Mesenteric fat pad (tissue), 1 donor: ENCODE measurements at regions not wholly inside any gene's neighbourhood (a gene's known extent, or its start where the extent isn't known, plus 50 kb on each side); places are given as distances from the start of the nearest gene placed in this dataset.

Experiments
- DNase-seq: peaks from one replicate; pipeline ENCODE4 v3.0.0-alpha.2; 2020; ENCODE audit warnings: low spot score
- donor health status: DM: yes; HTN: yes; CAD: no.

DNA sequence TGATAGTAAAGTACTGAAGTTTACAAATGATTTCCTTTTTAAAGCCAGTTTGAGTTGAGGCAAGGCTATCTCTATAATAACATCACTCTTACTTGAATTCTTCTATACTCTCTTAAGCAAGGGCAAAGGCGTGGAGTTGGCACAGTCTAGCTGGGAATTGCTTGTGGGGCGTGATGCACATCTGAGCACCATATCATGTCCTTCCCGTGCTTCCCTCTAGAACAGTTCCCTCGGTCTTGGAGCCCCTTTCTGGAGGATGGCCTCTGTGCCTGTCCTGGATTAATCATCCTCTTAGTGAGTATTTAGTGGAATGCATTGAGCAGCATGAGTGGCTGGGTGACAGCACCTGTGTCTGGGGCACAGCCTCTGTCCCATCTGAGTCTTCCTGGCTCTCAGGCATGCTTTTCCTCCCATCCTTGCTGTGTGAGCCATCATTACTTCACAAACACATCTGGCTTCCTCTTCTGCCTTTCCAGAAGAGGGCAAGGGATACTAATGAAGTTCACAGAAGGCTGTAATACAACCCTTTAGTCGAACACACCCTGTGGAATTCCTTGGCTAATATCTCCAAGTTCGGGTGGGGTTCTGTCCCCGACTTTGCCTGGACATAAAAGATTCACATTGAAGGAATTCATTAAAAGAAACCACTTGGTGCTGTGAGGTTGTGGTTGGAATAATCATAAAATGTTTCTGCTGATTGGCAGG is 188.2 kb downstream of the FNDC1 start:
- DNase-seq, result no peak

DNA sequence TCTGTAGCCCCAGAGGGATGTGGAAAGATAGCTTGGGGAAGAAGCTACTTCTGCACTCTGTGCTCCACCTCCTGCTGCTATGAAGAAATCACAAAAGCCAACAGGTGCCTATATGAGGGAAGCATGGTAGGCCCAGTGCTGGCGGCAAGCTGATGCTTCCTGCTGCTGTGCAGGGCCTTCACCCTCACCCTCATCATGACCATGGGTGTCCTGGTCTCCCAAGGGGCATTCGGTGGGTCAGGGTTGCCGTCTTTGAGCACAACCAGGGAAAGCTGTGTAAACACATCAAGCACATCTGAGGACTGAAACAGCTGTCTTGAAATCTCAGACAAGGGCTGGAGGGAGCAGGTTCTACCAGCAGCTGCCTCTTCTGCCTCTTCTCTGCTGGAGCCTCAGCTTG is 184.0 kb downstream of the FNDC1 start:
- DNase-seq, result no peak

GRCh38 chr6:159351707-159352106 is 182.5 kb downstream of the FNDC1 start:
- no peak for DNase-seq

- no peak for DNase-seq
Observed at GRCh38 chr6:159349915-159350314, 180.7 kb downstream of the FNDC1 start.

- DNase-seq, result no peak
Observed at GRCh38 chr6:159343709-159344108, 174.5 kb downstream of the FNDC1 start.

GRCh38 chr6:159342146-159342545 is 172.9 kb downstream of the FNDC1 start:
- no peak for DNase-seq

DNA sequence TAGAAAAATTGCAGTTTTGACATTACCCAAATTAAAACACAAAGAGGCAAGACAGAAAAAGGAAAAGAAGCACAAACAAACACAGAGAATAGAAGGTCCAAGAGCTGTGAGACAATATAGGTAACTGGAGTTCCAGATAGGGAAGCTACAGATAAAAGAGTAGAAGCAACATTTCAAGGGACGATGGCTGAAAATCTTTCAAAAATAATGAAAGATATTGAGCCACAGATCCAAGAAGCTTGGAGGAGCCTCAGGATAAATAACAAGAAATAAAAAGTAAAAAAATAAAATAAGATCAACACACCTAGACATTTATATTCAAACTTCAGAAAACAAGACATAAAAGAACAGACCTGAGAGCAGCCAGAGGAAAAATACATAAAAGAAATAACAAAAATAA is 164.9 kb downstream of the FNDC1 start:
- no peak for DNase-seq

- DNase-seq, result no peak
Observed at GRCh38 chr6:159331451-159331850, 162.3 kb downstream of the FNDC1 start.

DNA sequence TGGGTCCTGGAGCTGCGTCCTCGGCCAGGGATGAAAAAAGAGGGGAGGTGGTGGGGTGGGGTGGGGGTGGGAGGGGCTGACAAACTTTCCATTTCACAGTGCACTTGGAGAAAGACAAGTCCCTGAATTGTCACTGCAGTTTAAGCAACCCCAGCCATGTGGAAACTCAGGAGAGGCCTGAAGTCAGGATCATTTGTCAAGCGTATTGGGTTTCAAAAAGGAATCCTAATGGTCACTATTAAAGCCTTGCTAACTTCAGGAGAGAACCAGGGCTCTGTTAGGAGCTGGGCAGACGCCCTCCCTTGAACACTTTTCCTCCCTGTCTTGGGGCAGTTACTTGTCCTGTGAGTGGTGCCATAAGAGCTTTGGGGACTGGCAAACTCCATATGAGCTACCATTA is 159.9 kb downstream of the FNDC1 start:
- no peak for DNase-seq

- DNase-seq, result no peak
Observed at GRCh38 chr6:159328052-159328451, 158.9 kb downstream of the FNDC1 start.

DNA sequence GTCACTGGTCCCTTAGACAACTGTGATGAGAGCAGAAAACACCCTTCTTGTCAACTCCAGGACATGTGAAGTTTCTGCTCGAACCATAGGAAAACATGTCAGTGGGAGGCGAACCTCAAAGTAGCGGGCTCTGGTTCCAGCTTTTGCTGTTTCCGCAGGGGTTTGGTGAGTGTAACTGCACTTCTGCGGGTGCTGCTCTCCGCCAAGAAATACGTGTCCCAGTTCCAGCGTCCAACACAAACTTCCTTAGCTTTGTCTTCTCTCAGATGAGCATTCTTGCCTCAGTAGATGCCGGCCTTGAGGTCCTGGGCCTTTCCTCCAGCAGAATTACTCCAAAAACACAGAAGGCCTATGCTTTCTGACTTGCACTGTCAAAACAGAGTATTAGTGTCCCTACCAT is 156.3 kb downstream of the FNDC1 start:
- no peak for DNase-seq

GRCh38 chr6:159324596-159324995 is 155.4 kb downstream of the FNDC1 start:
- no peak for DNase-seq
